GM12875 (cell line): ENCODE measurements at regions not wholly inside any gene's neighbourhood (a gene's known extent, or its start where the extent isn't known, plus 50 kb on each side); places are given as distances from the start of the nearest gene placed in this dataset.

Source experiments
- H3K4me3 ChIP-seq: one replicate; pipeline ENCODE4 v1.5.1; 2011; ENCODE audit warnings: low read depth, low read length, control low read depth
- TF ChIP-seq, protein P1 (sequence below): IDR thresholded peaks from 2 replicates; pipeline ENCODE4 v1.5.1; 2011; ENCODE audit warnings: low read depth, mild to moderate bottlenecking, control low read depth, inconsistent platforms, low read length, moderate library complexity, borderline replicate concordance; ENCODE audit not compliant: insufficient read depth

DNA sequence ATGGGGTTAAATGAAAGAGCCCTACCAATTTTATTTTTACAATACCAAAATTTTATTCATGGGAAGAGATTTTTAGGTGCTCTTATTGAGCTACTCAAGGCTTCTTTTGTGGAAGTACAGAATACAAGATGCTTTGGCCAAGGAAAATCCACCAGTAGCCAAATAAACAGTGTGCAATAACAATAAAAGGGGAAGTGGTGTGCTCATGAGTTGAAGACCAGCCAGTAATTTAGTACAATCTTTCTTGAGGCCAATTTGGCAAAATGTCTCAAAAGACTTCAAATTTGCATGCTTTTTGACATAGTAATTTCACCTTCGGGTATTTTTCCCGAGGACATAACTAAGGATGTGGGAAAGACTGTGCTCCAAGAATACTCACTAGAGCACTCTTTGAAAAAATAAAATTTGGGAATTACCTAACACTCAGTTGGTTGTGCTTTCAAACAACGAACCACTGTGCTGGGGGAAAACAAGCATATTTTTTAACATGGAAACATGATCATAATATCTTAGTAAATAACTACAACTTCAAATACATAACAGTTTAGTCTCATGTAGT, 294.0 kb downstream of the DIPK2A start:
- TF ChIP-seq, protein P1, sequence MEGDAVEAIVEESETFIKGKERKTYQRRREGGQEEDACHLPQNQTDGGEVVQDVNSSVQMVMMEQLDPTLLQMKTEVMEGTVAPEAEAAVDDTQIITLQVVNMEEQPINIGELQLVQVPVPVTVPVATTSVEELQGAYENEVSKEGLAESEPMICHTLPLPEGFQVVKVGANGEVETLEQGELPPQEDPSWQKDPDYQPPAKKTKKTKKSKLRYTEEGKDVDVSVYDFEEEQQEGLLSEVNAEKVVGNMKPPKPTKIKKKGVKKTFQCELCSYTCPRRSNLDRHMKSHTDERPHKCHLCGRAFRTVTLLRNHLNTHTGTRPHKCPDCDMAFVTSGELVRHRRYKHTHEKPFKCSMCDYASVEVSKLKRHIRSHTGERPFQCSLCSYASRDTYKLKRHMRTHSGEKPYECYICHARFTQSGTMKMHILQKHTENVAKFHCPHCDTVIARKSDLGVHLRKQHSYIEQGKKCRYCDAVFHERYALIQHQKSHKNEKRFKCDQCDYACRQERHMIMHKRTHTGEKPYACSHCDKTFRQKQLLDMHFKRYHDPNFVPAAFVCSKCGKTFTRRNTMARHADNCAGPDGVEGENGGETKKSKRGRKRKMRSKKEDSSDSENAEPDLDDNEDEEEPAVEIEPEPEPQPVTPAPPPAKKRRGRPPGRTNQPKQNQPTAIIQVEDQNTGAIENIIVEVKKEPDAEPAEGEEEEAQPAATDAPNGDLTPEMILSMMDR = no peak
- H3K4me3 ChIP-seq = no peak overlapping the region

GRCh38 chr3:144270100-144270499, 298.5 kb downstream of the DIPK2A start:
- TF ChIP-seq, protein P1 = no peak
- no peak overlapping the region for H3K4me3 ChIP-seq

- H3K4me3 ChIP-seq = no peak overlapping the region
- TF ChIP-seq, protein P1 = no peak
Measured at GRCh38 chr3:144272680-144273079, 301.1 kb downstream of the DIPK2A start.

DNA sequence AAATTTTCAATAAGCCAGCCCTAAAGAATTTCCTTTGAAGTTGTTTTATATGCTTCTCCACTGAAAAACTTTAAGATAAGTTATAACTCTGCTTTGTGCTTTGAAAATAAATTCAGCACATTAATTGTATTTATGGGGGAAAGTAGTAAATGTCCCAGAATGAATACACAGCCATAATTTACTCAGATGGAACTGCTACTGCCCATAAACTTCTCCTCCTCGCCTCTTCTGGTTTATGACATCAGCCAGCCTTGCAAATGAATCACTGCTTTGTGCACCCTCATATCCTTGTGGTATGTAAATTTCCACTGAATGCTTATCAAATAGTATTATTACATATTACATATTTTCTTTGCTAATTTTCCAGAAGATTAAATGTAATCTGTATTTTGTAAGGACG, 302.0 kb downstream of the DIPK2A start:
- TF ChIP-seq, protein P1 = no peak
- no peak overlapping the region for H3K4me3 ChIP-seq

GRCh38 chr3:144275005-144275404, 303.4 kb downstream of the DIPK2A start:
- H3K4me3 ChIP-seq = no peak overlapping the region

DNA sequence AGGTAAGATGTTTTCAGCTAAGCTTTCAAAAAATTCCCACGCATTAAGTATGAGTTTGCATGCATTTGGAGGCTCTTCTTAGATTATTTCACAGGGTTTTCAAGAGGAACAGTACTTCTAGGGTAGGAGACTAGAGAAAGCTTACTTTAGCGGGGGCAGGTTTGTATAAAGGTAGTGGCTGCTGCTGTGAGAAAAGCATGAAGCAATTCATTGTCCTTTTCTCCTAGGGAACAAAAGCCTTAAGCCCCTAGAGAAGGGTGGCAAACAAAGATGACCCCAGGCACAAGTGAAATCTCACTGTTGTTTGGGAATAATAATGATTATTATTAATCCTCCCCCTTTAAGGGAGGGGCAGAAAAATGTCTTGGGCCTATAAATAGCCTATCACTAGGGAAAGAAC, 310.7 kb downstream of the DIPK2A start:
- TF ChIP-seq, protein P1 = no peak
- no peak overlapping the region for H3K4me3 ChIP-seq

More at GRCh38 chr3:144275005-144275404, 303.4 kb downstream of the DIPK2A start:
- TF ChIP-seq, protein P1 = no peak

DNA sequence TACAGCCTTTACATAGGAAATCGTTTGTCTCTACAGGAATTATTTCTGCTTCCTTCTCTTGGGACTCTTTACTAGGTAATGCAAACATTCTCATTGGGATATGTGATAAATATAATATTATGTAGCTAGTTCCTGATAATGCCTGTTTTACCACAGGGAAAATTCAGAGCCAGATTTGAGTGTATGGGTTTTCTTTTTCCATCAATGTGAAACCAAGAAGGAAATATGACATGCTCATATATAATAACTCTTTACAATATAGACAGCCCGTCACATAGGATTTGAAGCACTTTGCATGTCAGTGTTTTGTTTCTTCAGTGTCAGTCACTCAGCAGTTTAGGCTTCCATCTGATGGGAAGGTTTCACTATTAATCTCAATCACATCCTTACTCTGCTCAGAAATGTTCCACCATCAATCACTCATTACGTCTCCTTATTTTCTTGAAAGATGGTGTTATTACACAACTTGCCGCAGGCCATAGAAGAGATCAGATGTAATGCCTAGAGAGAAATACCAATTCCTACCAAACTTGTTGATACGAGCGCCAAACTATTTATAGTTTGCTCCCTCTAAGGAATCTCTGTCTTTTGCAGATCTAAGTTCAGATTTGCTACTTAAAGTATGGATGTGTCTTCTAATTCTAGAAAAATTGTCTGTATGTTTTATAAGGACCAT, 314.8 kb downstream of the DIPK2A start:
- TF ChIP-seq, protein P1 = no peak
- no peak overlapping the region for H3K4me3 ChIP-seq
